Putamen (tissue), 1 donor: ENCODE measurements at regions not wholly inside any gene's neighbourhood (a gene's known extent, or its start where the extent isn't known, plus 50 kb on each side); places are given as distances from the start of the nearest gene placed in this dataset.
"Not testable (repeated sequence)": the region's sequence is repeated elsewhere in the genome, so short reads cannot be mapped to it uniquely, and the experiment has no call there.

ENCODE experiments used
- DNase-seq: peaks from one replicate; pipeline ENCODE4 v3.0.0-alpha.2; 2016; ENCODE audit warnings: low spot score

DNA sequence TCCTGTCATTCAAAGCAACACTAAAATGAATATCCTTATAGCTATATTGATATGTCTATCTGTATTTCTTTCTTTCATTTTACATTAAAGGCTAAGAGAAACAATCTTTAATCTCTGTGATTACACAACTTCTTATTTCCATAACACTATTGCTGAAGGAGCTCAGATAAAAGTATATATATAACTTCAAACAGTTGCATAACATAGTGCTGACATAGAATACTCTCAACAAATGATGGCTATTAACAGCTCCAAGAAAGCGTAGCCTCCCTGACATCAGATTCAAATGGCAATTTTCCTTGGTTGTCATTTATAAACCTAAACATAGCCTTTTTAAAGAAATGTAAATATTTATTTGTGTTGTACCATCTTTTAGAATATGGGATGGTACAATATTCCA lies 116.6 kb upstream of the PTPRG start:
- DNase-seq, result no peak

DNA sequence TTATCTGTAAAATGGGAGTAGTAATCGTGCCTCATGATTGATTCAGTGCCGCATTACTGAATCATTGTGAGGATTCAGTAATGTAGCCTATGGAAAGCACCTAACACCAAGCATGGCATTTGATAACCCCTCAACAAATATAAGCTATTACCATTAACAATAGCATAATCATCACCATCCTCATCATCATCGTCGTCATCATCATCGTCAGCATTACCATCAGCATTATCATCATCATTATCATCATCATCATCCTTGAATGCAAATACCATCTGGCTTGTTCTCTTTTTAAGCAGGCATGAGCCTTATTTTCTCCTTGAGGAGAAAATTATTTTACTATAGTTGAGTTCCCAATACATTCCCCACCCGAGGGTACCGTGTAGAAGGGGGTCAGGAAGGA lies 115.4 kb upstream of the PTPRG start:
- DNase-seq, result no peak

DNA sequence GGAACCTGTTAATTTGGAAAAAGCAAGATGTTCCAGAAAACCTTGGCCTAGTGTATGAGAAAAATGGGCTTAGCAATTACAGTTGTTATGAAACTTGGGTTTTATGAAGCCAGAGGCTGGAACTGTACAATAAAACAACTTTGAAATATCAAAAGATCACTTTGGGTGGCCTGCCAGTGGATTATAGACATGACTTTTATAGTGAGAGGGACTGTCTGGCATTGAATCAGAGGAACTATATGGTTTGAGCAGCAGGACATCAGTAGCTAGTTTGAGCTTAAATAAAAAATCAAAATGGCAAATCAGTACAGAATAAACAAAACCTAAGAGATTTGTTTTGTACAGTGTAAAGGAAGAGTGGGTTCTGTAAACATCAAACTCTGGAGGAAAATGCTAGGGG lies 115.0 kb upstream of the PTPRG start:
- DNase-seq, result no peak

DNA sequence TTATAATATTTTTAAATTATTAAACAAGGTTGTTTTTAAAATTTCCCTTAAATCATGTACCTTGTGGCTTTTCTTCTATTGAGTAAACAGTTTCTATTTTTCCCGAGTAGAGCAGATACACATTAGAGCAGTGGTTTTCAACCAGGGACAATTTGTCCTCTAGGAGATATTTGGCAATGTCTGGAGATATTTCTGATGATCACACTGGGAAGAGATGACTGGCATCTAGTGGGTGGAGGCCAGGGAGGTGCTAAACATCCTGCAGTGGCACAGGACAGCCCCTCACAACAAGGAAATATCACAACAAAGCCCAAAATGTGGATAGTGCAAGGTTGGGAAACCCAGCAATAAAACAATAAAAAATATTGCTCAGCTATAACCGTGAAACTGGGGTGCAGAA lies 113.0 kb upstream of the PTPRG start:
- no peak for DNase-seq

DNA sequence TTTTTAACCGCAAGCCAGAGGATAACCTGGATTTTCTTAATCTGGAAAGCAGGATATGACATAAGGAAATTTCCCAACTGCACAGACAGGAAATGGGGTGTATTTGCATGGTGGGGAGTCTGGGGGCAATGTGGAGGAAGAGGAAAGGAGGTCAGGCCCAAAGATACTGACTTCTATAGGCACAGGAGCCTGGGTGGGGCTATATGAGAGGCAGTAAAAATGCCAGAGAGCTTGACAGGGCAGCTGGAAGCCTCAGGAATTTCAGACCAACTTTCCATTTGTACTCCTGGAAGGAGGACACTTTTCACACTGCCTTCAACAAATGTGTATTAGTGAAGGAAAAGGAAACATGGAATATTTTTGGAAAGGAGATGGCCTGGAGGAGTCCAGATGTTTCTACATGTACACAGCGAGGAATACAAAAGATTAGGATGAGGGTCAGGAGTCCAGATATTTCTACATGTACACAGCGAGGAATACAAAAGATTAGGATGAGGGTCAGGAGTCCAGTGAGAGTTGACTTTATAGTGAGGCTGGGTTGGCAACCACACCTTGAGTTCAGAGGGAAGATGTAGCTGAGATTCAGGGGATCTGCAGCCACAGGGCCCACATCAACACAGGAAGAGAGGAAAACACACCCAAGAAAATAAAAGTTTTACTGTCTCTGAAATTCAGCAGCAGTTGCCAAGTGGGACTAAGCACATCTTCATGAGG lies 111.9 kb upstream of the PTPRG start:
- DNase-seq, result no peak

DNA sequence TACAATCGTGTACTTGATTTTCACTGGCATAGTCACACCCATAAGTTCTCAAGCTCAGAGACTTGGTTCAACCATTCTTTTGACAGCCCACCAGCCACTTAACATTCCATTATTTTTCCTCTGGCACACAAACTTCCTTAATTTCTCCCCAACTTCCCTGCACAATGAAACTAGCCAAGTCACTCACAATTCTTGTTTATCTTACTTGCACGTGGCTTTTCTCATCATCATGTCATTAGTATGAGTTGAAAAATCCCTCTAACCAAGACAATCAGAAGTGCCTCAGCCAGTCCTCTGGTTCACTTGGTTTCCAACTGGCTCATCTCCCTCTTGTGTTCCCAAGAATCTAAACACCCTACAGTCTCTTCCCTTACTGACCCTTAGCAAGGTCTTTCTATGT lies 110.5 kb upstream of the PTPRG start:
- DNase-seq, result no peak

DNA sequence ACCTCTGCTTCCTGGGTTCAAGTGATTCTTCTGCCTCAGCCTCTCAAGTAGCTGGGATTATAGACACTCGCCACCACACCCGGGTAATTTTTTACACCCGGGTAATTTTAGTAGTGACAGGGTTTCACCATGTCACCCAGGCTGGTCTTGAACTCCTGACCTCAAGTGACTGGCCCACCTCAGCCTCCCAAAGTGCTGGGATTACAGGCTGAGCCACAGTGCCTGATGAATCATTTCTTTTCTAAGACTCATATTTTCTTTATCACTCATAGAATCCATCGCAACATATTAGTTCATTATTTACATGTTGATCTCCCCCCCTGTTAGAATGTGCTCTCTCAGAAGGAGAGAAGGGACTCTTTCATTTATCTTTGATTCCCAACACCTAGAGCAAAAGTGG lies 109.5 kb upstream of the PTPRG start:
- DNase-seq, result no peak

DNA sequence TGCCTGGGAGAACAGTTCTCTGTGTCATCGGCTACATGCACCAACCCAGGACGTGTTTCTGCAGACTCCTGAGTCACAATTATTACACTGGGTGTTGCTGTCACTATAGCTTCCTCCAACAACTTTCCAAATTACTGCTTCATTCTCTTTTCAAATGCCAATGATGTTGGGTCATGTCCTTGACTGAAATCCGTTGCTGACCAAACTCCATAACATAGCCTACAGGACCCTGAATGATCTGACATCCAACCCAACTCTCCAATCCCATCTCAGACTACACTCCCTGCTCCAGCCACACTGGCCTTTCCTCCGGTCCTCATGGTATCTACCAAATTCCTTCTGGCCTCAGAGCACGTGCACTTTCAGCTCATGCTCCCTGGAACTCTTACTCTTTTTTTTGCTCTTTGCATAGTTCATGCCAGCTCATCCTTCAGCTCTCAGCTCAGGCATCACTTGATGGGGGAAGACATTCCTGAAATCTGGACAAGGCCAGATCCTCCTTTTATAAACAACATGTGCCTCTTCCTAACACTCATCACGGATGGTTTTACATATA lies 108.8 kb upstream of the PTPRG start:
- no peak for DNase-seq

DNA sequence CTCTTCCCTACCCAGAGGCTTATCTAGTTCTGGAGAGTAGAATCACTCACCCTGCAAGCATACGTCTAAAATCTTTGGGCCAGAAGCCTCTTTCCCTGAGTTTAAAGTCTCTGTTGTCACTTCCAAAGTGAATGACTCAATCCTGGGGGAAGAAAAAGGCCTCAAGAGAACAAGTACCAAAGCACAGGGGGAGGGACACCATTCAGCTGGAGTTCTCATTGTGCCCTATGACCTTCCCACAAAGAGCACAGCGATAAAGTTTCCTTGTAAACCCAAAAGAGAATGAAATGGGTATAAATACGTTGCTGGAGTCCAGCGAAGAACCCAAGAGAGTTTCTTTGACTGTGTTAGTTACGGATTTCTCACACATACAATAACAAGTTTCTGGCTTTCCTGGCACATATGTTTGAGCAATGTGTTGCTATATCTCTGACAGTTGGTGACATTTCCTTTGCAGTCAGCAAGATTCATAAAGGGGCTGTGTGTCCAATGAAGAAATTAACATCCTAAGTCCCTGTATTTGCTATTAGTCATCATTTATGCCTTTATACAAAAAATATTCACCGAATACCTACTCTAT lies 107.3 kb upstream of the PTPRG start:
- DNase-seq, result no peak

DNA sequence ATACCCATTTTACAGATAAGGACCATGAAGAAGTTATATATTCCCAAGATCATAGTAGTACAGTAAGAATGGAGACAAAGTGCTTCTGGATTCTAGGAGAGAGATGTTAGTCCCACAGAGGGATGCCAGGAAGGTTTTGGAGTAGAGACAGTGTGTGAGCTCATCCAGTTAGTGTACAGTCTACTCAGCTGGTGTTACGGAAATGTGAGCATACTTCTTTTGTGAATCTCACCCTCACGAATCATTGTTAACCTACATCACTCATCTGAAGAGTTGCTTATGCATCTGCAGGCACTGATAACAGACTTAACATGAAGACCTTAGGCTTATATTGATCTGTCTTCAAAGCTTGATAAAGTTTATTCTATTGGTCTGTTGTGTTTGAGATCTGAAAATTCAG lies 106.6 kb upstream of the PTPRG start:
- DNase-seq, result no peak

DNA sequence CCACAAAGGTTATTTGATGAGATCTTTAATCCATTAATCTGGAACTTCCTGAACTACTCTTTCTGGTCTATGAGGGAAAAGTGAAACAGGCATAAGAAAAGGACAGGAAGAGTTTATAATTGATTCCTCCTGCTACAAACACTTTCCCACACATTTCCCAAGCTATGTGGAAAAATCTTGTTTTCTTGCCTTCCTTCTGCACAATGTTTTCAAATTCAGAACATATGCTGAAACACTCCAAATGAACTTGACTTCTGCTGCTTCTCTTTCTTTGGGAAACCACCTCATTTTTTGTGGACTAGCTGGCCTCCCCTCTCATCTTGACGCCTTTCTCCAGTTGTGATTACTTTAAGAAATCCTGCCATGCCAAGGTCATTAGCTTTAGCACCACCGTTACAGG lies 100.7 kb upstream of the PTPRG start:
- no peak for DNase-seq

DNA sequence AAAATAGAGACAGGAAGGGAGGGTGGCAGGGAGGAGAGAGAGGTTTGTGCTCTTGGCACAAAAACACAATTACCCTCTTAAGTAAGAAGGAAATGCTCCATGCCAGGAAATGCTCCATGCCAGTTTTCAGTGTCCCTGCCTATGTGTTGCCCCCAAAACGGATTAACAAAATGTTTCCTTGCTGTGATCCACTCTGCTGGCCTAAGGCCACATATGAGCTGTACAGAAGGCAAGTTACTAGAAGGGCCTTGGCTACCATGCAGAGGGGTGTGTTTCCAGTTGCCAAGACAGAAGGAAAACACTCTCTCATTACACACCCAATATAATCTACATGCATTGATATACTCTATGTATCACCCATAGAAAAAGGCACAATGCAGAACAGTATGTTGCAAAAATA lies 98.2 kb upstream of the PTPRG start:
- no peak for DNase-seq

DNA sequence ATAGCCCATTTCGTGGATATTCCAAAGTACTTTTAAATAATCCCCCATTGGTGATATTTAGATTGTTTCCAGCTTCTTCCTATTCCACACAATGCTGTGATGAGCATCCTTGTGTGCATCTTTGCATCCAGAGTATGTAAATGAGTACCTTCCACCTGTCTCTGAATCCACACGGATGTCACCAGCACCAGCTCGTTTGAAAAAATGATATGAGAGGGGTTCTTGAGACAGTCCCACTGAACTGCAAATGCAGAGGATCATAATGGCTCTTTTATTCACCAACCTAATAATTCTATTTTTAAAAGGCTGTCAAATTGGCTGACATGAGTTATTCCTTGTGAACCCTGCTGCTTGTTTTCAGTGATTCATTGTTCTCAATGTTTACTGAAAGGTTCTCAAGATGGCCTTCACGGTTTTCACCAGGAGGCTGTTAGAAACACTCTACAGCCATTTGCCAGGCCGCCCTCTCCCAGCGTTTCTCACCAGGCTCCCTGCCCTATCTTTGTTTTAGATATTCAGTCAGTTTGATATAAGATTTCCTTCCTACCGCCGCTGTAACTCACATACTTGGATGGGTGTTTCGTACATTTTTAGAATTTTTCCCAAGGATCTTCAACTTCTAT lies 96.7 kb upstream of the PTPRG start:
- no peak for DNase-seq

DNA sequence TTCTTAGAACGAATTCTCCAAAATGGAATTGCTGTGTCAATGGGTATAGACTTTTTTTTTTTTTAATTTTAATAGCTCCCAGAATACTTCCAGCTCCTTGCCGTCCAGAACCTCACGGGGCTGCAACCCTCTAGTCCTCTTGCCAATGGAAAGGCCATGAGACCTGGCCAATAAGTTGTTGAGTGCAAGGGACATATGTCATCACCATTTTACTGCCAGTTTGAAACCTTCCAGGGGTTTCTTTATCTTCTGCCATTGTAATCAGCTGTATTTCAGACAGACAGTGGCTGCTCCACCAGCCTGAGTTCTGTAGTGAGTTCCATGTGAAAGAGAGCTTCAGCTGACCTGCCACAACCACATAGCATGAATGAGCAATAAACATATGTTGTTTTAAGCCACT lies 95.0 kb upstream of the PTPRG start:
- no peak for DNase-seq

DNA sequence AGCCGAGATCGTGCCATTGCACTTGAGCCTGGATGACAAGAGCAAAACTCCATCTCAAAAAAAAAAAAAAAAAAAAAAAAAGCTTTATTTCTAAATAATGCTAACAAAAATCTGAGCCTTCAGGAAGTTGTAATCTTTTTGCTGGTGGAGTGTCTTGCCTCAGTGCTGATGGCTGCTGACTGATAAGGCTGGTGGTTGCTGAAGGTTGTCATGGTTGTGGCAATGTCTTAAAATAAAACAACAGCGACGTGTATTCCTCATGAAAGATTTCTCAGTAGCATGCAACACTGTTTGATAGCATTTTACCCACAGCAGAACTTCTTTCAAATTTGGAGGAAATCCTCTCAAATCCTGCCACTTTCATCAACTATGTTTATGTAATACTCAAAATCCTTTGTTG lies 77.4 kb upstream of the PTPRG start:
- no peak for DNase-seq

DNA sequence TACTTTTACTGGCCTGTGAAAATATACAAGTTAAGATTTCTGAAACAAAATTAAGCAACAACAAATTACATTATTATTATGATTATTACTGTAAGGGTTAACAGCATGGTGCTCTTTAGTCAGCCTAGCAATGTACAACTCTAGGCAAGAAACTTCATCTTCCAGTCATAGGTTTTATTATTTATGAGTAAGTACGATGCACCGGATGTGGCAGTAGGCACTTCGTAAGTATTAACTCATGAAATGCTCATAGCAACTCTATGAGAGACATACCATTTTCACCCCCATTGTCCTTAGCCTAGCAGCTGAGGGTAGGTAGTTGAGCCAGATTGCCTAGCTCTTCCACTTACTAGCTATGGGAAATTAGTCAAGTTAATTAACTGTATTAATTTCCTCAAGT lies 68.0 kb upstream of the PTPRG start:
- no peak for DNase-seq

DNA sequence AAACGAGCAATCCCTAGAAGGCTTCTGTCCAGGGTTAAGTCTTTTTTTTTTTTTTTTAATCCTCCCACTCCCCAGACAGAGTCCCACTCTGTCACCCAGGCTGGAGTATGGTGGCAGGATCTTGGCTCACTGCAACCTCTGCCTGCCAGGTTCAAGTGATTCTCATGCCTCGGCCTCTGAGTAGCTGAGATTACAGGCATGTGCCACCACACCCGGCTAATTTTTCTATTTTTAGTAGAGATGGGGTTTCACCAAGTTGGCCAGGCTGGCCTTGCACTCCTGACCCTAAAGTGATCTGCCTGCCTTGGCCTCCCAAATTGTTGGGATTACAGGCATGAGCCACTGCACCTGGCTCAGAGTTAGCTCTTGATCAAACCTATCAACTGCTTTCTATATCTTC lies 67.1 kb upstream of the PTPRG start:
- DNase-seq, result not testable (repeated sequence)

DNA sequence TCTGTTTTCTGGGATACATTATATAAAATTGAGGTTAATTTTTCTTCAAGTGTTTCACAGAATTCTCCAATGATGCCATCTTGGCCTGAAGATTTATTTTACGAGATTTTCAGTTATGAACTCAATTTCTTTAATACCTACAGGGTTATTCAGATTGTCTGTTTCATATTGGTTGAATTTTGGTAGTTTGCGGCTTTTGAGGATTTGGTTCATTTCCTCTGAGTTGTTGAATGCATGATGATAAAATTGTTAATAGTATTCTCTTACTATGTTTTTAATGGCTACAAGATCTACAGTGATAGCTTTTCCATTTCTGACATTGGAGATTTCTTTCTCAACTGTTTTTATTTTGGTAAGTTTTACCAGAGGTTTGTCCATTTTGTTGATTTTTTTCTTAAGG lies 63.9 kb upstream of the PTPRG start:
- no peak for DNase-seq

DNA sequence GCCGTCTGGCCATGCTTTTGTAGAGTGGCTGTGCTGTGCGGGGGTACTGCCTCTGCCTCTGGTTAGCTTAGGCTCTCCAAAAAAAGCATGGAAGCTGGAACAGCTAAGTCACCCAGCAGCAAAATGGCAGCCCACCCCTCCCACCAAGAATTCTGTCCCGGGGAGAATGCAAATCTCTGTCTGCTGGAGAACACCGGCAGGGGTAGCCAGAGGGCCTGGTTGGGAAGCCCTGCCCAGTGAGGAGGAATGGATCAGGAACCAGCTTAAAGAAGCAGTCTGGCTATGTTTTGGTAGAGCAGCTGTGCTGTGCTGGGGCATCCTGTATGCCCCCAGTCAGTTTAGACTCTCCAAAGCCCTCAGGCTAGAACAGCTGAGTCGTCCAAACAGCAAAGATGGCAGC lies 56.2 kb upstream of the PTPRG start:
- no peak for DNase-seq

DNA sequence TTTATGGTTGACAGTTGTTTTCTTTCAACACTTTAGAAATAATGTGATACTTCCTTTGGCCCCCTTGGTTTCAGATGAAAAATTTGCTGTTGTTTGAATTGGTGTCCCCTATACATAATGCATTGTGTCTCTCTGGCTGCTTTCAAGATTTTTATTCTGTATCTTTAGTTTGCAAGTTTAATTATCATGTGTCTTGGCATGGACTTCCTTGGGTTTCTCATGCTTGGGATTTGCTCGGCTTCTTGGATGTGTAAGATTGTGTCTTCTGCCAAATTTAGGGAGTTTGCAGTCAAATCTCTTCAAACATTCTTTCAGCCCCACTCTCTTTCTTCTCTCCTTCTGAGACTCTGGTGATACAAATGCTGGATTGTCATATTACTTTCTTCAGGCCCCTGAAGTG lies 53.4 kb upstream of the PTPRG start:
- DNase-seq, result no peak
